CD14-positive monocyte (primary cell): ENCODE measurements at regions not wholly inside any gene's neighbourhood (a gene's known extent, or its start where the extent isn't known, plus 50 kb on each side); places are given as distances from the start of the nearest gene placed in this dataset.

ENCODE experiments used
- DNase-seq, 3 donors: peaks; one replicate each; pipeline ENCODE4 v3.0.0-alpha.2; 2011 to 2022
- H2AFZ ChIP-seq: 2 replicates; pipeline ENCODE4 v1.6.0; 2012; ENCODE audit warnings: mild to moderate bottlenecking, low read depth, low read length, inconsistent platforms; ENCODE audit not compliant: insufficient read depth, poor library complexity, severe bottlenecking
- H3K27ac ChIP-seq, 2 donors: 1 replicate in 1 of 2; 2 replicates in 1 of 2; pipeline ENCODE4 v1.5.1; 2012 to 2013; ENCODE audit warnings: low read length in 2 of 2, control low read depth in 1 of 2, inconsistent platforms in 1 of 2, low read depth in 1 of 2, mild to moderate bottlenecking in 1 of 2
- H3K27me3 ChIP-seq, 2 donors: one replicate each; pipeline versions ENCODE4 v1.6.0 to v1.6.1; 2011 to 2013; ENCODE audit warnings: low read length in 2 of 2; ENCODE audit not compliant: control insufficient read depth in 2 of 2, insufficient read depth in 2 of 2
- H3K36me3 ChIP-seq, 2 donors: replicated peaks in 1 of 2; 1 replicate in 1 of 2; 2 replicates in 1 of 2; pipeline versions ENCODE4 v1.5.1 to v1.6.1; 2012 to 2013; ENCODE audit warnings: low read length in 2 of 2, control low read depth in 1 of 2, inconsistent platforms in 1 of 2, mild to moderate bottlenecking in 1 of 2; ENCODE audit not compliant: insufficient read depth in 2 of 2, control insufficient read depth in 1 of 2
- H3K4me1 ChIP-seq, 2 donors: 1 replicate in 1 of 2; 2 replicates in 1 of 2; pipeline versions ENCODE4 v1.5.1 to v1.6.1; 2012 to 2013; ENCODE audit warnings: low read length in 2 of 2, control low read depth in 1 of 2, inconsistent platforms in 1 of 2, mild to moderate bottlenecking in 1 of 2, moderate library complexity in 1 of 2; ENCODE audit not compliant: insufficient read depth in 2 of 2, control insufficient read depth in 1 of 2
- H3K4me2 ChIP-seq: replicated peaks from 2 replicates; pipeline ENCODE3; 2012; ENCODE audit warnings: low read length, moderate library complexity, mild to moderate bottlenecking; ENCODE audit not compliant: poor library complexity, severe bottlenecking; ENCODE audit errors: extremely low read depth
- H3K4me3 ChIP-seq, 3 experiments: fragments of 200-600 bp in 1 of 3; sonication (generic) in 1 of 3; replicated peaks in 1 of 3; 1 replicate in 2 of 3; 2 replicates in 1 of 3; pipeline ENCODE4 v1.5.1; 2011 to 2013; ENCODE audit warnings: low read length in 3 of 3, mild to moderate bottlenecking in 3 of 3, control low read depth in 2 of 3, low read depth in 2 of 3, inconsistent platforms in 1 of 3, moderate library complexity in 1 of 3
- H3K79me2 ChIP-seq: 2 replicates; pipeline ENCODE4 v1.6.0; 2012; ENCODE audit warnings: mild to moderate bottlenecking, control low read depth, inconsistent platforms, low read length, moderate library complexity; ENCODE audit not compliant: insufficient read depth
- H3K9ac ChIP-seq: 2 replicates; pipeline ENCODE4 v1.6.0; 2017; ENCODE audit warnings: low read length, mild to moderate bottlenecking; ENCODE audit not compliant: insufficient read depth, poor library complexity, severe bottlenecking
- H3K9me3 ChIP-seq, 2 donors: replicated peaks in 1 of 2; 1 replicate in 1 of 2; 2 replicates in 1 of 2; pipeline versions ENCODE4 v1.5.1 to v1.6.1; 2012 to 2013; ENCODE audit warnings: low read length in 2 of 2, control low read depth in 1 of 2; ENCODE audit not compliant: control insufficient read depth in 1 of 2, insufficient read depth in 1 of 2
- H4K20me1 ChIP-seq: 2 replicates; pipeline ENCODE4 v1.6.0; 2012; ENCODE audit warnings: mild to moderate bottlenecking, low read length, control low read depth, moderate library complexity; ENCODE audit not compliant: insufficient read depth
- H3K27ac Mint-ChIP-seq, 7 donors: one replicate each; pipeline ENCODE4 v1.8.0; 2020; ENCODE audit warnings: mild to moderate bottlenecking in 7 of 7, mixed read lengths in 7 of 7, moderate library complexity in 6 of 7, inconsistent platforms in 2 of 7
- H3K27me3 Mint-ChIP-seq, 3 donors: one replicate each; pipeline ENCODE4 v1.8.0; 2021 to 2022; ENCODE audit warnings: low read depth in 3 of 3, mild to moderate bottlenecking in 3 of 3, mixed read lengths in 3 of 3, moderate library complexity in 3 of 3, inconsistent platforms in 1 of 3
- H3K36me3 Mint-ChIP-seq, 2 donors: one replicate each; pipeline ENCODE4 v1.8.0; 2020; ENCODE audit warnings: mixed read lengths in 2 of 2, inconsistent platforms in 1 of 2, mild to moderate bottlenecking in 1 of 2
- H3K4me1 Mint-ChIP-seq: one replicate; pipeline ENCODE4 v1.8.0; 2020; ENCODE audit warnings: mild to moderate bottlenecking, mixed read lengths
- H3K4me3 Mint-ChIP-seq, 2 donors: one replicate each; pipeline ENCODE4 v1.8.0; 2020; ENCODE audit warnings: mild to moderate bottlenecking in 2 of 2, mixed read lengths in 2 of 2, moderate library complexity in 1 of 2
- H3K9me3 Mint-ChIP-seq, 7 donors: one replicate each; pipeline ENCODE4 v1.8.0; 2020 to 2022; ENCODE audit warnings: mixed read lengths in 7 of 7, mild to moderate bottlenecking in 6 of 7, moderate library complexity in 6 of 7, inconsistent platforms in 2 of 7
- CTCF ChIP-seq: fragments of 200-600 bp; IDR thresholded peaks from one replicate; pipeline ENCODE4 v1.8.0; 2022; ENCODE audit warnings: antibody characterized with exemption, mild to moderate bottlenecking
- WGBS: methylation state at CpG from one replicate; pipeline ENCODE4 v1.1.5; 2013; ENCODE audit warnings: missing lambda C conversion rate; ENCODE audit not compliant: insufficient coverage; 5-methylcytosine and 5-hydroxymethylcytosine counted together
- intact Hi-C, 2 donors: fragments of 100-400 bp; cut with micrococcal nuclease; formaldehyde crosslinking; loops; one replicate each; pipeline versions ENCODE4 v1.15.0 to v1.15.1; 2023

GRCh38 chr16:6527646-6528045, 805.0 kb upstream of the RBFOX1 start:
- Histone ChIP-seq H3K4me2 (no peak overlapping the region), H3K4me3 (no peak overlapping the region), H3K27ac (no peak overlapping the region), H3K4me1 (no peaks in the 10 kb centered on the region), H3K79me2 (no peaks in the 10 kb centered on the region), H3K27me3 (no peaks in the 10 kb centered on the region), H2AFZ (no peak overlapping the region), H3K9me3 (no peaks in the 10 kb centered on the region), H3K36me3 (no peaks in the 10 kb centered on the region), H3K9ac (no peak overlapping the region), H4K20me1 (no peaks in the 10 kb centered on the region)
- intact Hi-C loops: no loop called here
- DNase-seq: no peak
- WGBS: 83% methylated on average over 3 of the region's 7 CpGs
- Mint-ChIP-seq H3K4me3 (no peak overlapping the region), H3K9me3 (peaks cover 0 to 11% (median 0%) of the 10 kb centered on the region in 7 donors), H3K4me1 (no peaks in the 10 kb centered on the region), H3K36me3 (no peaks in the 10 kb centered on the region), H3K27ac (no peak overlapping the region), H3K27me3 (peaks cover 0 to 2% (median 0%) of the 10 kb centered on the region in 3 donors)
- no peak for TF ChIP-seq CTCF

- H3K4me1 Mint-ChIP-seq: no peaks in the 10 kb centered on the region
- no peak overlapping the region for H3K27ac Mint-ChIP-seq
- H3K4me3 Mint-ChIP-seq: no peak overlapping the region
- no peak for TF ChIP-seq CTCF
- H3K27me3 Mint-ChIP-seq: peaks cover 0 to 2% (median 0%) of the 10 kb centered on the region in 3 donors
- Histone ChIP-seq H3K4me3 (no peak overlapping the region), H3K36me3 (no peaks in the 10 kb centered on the region), H3K9ac (no peak overlapping the region), H3K4me1 (no peaks in the 10 kb centered on the region), H3K27me3 (no peaks in the 10 kb centered on the region), H3K79me2 (no peaks in the 10 kb centered on the region), H3K27ac (no peak overlapping the region), H4K20me1 (no peaks in the 10 kb centered on the region), H2AFZ (no peak overlapping the region), H3K4me2 (no peak overlapping the region), H3K9me3 (no peaks in the 10 kb centered on the region)
- intact Hi-C loops: no loop called here
- H3K36me3 Mint-ChIP-seq: no peaks in the 10 kb centered on the region
- 50% methylated on average over 1 of the region's 1 CpG for WGBS
- peaks cover 0 to 12% (median 0%) of the 10 kb centered on the region in 7 donors for H3K9me3 Mint-ChIP-seq
- no peak for DNase-seq
Observed at GRCh38 chr16:6524501-6524900, 808.1 kb upstream of the RBFOX1 start.
